HG03045 (cell line): ENCODE measurements at regions not wholly inside any gene's neighbourhood (a gene's known extent, or its start where the extent isn't known, plus 50 kb on each side); places are given as distances from the start of the nearest gene placed in this dataset.

ENCODE experiments used
- ATAC-seq: cut with Tn5 transposase; IDR thresholded peaks from one replicate; pipeline ENCODE4 v1.9.1; 2021; ENCODE audit warnings: mild to moderate bottlenecking, moderate library complexity; ENCODE audit not compliant: unreplicated experiment

DNA sequence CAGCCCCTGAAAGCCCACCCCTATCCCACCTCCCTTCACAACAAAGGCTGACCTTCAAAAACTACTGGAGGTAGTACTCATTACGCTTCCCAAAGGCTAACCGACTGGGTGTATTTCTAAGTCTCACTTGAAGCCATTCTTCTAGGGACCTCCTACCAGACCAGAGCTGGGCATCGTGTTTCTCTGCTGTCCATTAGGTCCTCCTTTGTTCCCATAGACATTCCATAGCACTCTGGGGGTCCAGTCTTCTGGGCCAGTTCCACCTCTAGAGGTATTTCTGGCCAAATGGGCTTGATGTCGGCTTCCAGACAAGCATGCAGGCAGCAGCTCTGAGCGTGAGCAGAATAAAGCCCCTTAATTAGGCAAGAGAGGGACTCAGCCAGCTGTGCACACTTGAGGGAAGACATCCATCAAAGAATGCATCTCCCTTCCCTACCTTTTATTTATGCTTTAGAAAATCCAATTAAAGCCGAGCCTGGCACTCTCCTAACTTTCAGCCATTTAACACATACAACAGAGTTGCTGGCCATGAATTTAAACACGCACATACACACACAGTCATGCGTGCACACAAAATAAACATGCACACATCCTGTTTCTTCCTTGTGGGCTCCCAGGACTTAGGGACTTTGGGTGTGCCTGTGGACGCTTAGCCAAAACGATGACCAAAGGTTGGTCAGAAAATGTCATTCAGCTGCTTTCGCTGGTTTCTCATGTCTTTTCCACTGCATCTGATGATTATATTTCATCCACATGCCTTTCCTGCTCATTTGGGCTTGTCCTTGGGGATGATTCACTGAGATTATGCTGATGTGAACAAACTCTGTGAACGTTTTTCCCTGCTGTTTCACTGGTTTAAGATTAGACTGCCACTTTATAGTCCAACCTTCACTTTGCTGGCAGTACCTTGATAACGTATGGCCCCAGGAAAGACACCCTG, 362.0 kb upstream of the NFE2L3 start:
- ATAC-seq, result no peak

- no peak for ATAC-seq
Measured at GRCh38 chr7:25790963-25791362, 361.0 kb upstream of the NFE2L3 start.

DNA sequence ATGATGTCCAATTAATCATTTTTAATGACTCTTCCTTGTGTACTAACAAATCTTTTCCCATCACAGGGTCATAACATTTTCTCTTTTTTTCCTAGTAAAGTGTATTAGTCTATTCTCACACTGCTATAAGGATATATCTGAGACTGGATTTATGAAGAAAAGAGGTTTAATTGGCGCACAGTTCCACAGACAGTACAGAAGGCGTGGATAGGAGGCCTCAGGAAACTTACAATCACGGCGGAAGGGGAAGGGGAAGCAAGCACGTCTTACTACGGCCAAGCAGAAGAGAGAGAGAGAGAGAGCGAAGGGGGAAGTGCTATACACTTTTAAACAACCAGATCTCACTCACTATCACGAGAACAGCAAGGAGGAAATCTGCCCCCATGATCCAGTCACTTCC, 359.4 kb upstream of the NFE2L3 start:
- no peak for ATAC-seq

GRCh38 chr7:25795824-25796235, 356.2 kb upstream of the NFE2L3 start:
- no peak for ATAC-seq

GRCh38 chr7:25798344-25798743, 353.7 kb upstream of the NFE2L3 start:
- no peak for ATAC-seq

- ATAC-seq, result no peak
Measured at GRCh38 chr7:25801214-25801613, 350.8 kb upstream of the NFE2L3 start.

DNA sequence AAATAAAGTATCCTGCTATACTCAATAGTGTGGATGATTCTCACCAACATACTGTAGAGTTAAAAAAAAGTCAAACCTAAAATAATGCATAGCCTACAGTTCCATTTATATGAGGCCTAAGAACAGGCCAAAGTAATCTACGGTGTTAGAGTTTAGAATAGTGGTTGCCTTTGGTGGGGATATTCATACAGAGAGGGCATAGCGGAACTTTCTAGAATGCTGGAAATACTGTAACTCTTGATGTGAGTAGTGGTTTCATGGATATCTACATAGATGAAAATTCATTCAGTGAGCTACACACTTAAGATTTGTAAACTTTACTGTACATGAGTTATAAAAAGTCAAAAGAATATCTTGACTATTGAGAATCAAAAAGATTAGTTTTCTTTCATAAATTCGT, 349.9 kb upstream of the NFE2L3 start:
- no peak for ATAC-seq

- peak; percentile 67 for ATAC-seq
Measured at GRCh38 chr7:25802473-25802872, 349.5 kb upstream of the NFE2L3 start.

DNA sequence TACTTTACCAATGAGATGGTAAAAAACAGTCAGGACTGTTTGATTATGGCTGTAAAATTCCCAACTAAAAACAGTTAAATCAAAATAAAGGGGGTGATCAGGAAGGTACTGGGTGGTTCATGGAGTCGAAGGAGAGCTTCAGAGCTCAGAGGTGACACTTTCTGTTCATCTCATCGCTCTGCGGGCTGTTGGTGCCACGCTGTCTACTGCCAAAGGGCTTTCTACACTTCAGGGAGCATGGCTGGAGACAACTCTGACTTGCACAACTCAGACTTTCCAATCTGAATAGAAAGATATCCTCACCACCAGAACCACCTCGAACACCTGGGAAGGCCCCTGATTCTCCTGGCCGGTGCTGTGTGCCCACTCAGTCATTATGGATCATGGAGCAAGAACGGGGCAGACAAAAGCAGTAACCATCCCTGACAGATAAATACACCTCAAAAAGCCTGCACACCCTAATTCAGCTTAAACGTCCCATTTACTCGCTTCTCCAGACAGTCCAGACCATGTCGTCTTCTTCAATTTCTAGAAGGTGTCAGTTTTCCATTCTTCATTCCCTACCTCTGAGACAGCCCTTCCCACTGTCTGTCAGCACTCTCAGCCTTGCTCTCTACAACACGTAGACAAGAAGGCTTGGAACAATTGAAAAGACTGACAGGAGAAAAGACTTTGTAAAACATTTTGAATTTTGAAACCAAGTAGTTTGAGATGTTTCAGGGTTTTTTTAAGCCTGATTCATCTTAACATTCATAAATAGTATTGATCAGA, 348.7 kb upstream of the NFE2L3 start:
- no peak for ATAC-seq

GRCh38 chr7:25804154-25804553, 347.8 kb upstream of the NFE2L3 start:
- ATAC-seq, result no peak

GRCh38 chr7:25805027-25805687, 346.8 kb upstream of the NFE2L3 start:
- no peak for ATAC-seq

DNA sequence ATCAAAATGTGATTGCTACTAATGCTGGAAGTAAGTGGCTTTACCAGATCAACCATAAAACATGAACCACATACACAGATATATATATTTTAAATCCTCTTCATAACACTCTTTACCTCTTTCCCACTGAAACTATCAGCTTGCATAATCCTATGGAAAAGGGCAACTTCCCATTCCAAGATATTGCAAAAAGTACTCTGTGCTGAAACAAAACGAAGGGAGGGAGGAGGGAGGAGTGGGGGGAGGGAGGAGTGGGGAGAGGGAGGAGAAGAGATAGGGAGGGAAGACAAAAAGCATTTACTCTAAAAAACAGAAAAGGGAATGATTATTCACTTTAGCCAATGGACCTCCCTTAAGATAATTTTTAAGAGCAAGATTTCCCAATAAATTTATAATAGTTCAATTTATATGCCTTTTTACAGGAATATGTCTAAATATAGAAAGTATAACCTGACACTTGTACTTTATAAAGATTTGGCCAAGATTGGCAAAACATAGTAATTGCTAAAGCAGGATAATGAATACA, 344.8 kb upstream of the NFE2L3 start:
- no peak for ATAC-seq

DNA sequence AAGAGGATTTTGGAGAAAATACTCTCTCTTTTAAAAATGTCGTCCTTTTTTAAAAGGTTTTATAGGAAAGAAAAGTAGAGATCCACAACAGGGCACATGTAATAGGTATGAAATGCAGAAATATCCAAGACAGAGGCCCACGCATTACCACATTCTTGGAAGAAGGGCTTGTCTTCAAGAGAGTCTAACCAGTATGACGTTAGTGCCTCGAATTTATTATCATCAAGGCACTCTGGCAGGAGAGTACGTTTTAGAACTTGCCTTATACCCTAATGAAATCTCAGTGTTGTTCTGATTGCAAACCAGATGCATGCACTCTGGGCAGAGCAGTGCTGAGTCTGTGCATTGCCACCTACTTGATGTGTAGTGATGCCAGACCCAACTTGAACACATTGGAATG, 342.6 kb upstream of the NFE2L3 start:
- no peak for ATAC-seq

DNA sequence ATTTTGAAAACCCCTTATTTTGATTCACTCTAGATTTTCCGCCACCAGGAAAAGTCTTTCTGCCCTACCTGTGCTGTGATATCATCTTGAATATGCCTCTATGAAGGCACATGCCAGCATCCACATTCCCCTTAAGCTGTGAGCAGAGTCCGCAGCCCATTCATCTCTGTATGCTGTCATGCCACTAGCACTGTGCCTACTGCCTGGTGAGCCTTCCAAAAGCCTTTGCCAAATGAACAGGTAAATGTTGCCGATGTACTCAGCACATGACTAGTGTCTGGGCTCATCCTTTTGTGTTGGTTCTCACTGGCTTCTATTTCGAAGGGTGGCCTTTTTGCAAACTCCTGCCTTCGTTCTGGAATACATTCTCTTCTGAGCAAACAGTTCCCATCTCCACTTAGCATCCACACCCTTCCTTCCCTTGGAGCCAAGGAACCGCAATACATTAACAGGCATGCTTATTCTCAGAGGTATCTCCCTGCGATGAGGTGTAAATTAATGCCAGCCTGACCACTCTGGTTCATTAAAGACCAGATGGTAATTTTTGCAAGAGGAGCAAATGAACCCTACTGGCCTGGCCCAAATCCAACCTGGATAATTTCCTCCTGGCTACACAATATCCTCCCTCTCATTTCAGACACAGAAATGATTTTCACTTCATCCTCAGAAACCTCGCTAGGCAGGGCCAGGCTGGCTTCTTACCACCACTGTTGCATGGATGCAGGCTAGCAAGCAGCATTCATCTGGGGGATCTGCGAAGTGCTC, 339.7 kb upstream of the NFE2L3 start:
- ATAC-seq, result no peak

GRCh38 chr7:25813381-25813780, 338.6 kb upstream of the NFE2L3 start:
- ATAC-seq, result no peak

DNA sequence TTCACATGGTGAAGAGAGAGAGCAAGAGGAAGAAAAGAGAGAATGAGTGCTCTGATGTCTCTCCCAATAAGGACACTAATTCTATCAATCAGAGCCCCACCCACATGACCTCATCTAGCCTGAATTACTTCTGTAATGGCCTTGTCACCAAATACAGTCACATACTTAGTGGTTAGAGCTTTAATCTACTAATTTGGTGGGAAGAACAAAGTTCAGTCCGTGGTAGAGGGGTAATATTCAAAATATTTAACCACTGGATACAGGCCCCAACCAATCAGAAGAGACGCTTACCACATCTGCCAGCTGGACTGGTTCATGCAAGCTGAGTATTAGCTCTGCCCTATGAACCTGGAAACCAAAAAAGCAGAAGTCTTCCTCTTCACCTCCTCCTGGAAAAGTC, 336.3 kb upstream of the NFE2L3 start:
- ATAC-seq, result no peak

DNA sequence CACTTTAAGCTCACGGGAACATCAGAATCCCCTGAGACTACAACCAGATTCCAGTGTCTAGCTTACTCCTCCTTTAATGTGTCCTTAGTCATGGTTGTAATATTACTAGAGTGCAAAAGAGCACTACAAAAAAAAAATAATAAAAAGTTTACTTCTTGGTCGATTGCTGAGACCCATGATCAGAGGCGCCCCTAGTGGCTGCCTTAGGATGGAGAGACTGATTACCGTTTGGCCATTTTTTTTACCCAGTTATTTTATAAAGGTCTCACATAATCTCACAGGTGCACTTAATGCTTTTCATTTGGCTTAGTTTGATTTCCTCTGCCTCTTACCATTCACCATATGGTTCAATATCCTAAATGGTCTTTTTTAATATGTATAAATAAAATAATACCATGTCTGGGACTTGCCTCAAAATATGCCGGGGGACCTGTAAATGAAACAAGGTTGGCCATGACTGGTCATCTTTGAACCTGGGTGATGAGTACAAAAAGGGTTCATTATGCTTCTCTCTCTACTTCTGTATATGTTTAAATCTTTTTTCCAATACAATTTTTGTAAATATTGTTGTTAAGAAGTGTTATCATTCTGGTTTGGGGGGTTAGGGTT, 331.5 kb upstream of the NFE2L3 start:
- ATAC-seq, result no peak

DNA sequence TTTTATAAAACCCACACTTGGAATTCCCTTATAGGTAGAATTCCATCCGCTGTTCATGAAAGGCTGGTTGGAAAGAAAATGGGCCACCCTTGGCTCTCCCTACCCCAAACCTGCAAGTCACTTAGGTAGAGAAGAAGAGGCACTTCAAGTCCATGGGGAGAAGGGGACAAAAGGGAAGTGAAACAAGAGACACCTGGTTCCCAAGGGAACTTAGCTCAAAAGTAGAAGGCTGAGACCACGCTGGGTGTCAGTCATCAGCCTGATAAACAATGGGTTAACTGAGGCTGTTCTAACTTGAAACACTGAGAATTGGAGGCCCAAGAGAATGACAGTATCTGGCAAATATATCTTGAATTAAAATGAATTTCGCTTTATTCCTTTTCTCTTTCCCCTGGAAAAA, 330.8 kb upstream of the NFE2L3 start:
- ATAC-seq, result no peak

DNA sequence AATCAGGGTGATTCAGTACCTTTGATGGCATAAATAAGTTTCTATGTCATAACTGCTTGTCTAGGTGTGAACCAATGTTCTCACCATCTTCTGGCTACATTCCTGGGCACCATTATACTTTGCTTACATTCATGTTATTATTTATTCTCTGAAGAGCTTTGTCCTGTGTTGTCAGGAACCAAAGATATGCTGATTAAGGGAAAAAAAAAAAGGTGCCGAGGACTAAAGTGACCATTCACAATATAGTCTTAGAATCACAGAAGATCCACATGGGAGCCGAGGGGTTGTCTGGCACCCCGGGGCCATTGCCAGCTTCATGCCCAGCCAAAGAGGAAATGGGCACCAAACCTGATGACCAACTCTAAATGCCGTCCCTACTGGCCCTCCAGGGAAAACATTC, 329.2 kb upstream of the NFE2L3 start:
- ATAC-seq, result no peak

DNA sequence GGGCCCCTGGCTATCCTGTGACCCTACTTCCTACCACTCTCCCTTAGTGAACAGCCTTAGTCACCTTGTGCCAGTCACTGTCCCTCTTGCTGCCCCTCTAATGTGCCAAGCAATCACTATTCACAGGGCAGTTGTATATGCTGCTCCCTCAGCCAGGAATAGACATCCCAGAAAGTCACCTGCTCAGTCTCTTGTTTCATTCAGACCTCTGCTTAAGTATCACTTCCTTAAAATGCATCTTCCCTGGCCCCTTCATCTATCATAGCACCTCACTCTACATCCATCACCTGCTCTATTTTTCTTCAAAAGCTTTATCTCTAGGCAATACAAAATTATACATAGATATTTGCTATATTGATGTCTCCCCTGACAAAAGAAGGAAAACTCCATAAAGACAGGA, 328.4 kb upstream of the NFE2L3 start:
- ATAC-seq, result no peak
